ENCODE measurements at regions not wholly inside any gene's neighbourhood (a gene's known extent, or its start where the extent isn't known, plus 50 kb on each side); places are given as distances from the start of the nearest gene placed in this dataset.

DNA sequence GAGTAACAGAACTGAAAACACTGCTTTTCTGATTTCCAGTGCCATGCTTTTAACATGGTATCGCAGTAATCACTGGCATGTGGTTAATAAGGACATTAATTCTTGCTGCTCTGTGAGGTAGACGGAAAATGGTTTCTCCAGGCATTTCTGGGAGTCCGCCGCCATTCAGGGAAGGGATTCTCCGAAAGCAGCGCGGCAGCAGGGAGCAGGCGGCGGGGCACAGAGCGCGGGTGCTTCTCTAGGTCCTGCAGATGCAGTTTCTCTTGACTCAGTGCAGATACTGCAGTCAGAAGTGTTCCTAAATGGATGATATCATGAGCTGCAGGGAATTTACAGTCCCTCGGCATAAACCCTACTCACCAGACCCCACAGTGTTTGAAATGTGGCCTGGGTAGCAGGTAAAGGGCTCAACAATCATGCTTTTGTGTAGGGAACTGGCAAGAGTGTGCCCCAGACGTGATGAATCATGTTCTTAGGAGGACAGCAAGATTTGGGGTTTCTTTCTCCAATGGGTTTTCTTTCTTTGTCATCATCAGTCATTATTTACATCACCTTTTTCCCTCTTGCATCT is 338.6 kb upstream of the ARGLU1 start:
- TF ChIP-seq ZFP30 (CRISPR knock-in tag; IDR thresholded peaks at IDR 0.05) (no peak), ZNF565 (CRISPR knock-in tag; conservative IDR thresholded peaks at IDR 0.05; ENCODE audit: low read depth) (no peak), ZC3H10 (CRISPR knock-in tag; IDR thresholded peaks at IDR 0.05) (no peak)
- TF ChIP-seq, protein P1, sequence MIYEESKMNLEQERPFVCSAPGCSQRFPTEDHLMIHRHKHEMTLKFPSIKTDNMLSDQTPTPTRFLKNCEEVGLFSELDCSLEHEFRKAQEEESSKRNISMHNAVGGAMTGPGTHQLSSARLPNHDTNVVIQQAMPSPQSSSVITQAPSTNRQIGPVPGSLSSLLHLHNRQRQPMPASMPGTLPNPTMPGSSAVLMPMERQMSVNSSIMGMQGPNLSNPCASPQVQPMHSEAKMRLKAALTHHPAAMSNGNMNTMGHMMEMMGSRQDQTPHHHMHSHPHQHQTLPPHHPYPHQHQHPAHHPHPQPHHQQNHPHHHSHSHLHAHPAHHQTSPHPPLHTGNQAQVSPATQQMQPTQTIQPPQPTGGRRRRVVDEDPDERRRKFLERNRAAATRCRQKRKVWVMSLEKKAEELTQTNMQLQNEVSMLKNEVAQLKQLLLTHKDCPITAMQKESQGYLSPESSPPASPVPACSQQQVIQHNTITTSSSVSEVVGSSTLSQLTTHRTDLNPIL (CRISPR knock-in tag; IDR thresholded peaks at IDR 0.05; ENCODE audit: low read depth): no peak
- TF ChIP-seq, protein P2, sequence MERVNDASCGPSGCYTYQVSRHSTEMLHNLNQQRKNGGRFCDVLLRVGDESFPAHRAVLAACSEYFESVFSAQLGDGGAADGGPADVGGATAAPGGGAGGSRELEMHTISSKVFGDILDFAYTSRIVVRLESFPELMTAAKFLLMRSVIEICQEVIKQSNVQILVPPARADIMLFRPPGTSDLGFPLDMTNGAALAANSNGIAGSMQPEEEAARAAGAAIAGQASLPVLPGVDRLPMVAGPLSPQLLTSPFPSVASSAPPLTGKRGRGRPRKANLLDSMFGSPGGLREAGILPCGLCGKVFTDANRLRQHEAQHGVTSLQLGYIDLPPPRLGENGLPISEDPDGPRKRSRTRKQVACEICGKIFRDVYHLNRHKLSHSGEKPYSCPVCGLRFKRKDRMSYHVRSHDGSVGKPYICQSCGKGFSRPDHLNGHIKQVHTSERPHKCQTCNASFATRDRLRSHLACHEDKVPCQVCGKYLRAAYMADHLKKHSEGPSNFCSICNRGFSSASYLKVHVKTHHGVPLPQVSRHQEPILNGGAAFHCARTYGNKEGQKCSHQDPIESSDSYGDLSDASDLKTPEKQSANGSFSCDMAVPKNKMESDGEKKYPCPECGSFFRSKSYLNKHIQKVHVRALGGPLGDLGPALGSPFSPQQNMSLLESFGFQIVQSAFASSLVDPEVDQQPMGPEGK (CRISPR knock-in tag; IDR thresholded peaks at IDR 0.05; ENCODE audit: borderline replicate concordance): no peak
